H1 (cell line): ENCODE measurements at regions not wholly inside any gene's neighbourhood (a gene's known extent, or its start where the extent isn't known, plus 50 kb on each side); places are given as distances from the start of the nearest gene placed in this dataset.

Experiments
- CTCF ChIA-PET: fragments of 300-600 bp; sonication (Branson Sonifier 250); formaldehyde crosslinking; loops from one replicate; lab custom pipeline; 2021; ENCODE audit not compliant: partially characterized antibody; lab: Charles Lee
- POLR2A ChIA-PET: fragments of 300-600 bp; sonication (Branson Sonifier 250); formaldehyde crosslinking; loops from one replicate; lab custom pipeline; 2021; ENCODE audit warnings: inconsistent platforms; ENCODE audit not compliant: partially characterized antibody; lab: Charles Lee
- DNase-seq, 2 experiments: peaks; one replicate each; pipeline versions ENCODE4 v3.0.0 to v3.0.0-alpha.2; 2010 to 2022; ENCODE audit warnings: low spot score in 2 of 2, low read depth in 1 of 2, mixed read lengths in 1 of 2
- FAIRE-seq: peaks from 2 replicates; lab custom pipeline; 2011; peaks lifted over from hg19 to GRCh38; lab: Jason Lieb, UNC
- H2AFZ ChIP-seq: 2 replicates; pipeline ENCODE4 v1.8.1; 2012; ENCODE audit warnings: low read length, inconsistent platforms
- H2AK5ac ChIP-seq: 2 replicates; pipeline ENCODE4 v1.6.1; 2013; ENCODE audit warnings: low read depth, low read length
- H2BK120ac ChIP-seq: replicated peaks from 2 replicates; pipeline ENCODE3; 2013; ENCODE audit warnings: low read depth, low read length, inconsistent platforms
- H2BK12ac ChIP-seq: 2 replicates; pipeline ENCODE4 v1.6.1; 2013; ENCODE audit warnings: low read depth, low read length
- H2BK15ac ChIP-seq: 2 replicates; pipeline ENCODE4 v1.6.1; 2013; ENCODE audit warnings: low read length
- H2BK20ac ChIP-seq: 2 replicates; pipeline ENCODE4 v1.6.1; 2013; ENCODE audit warnings: low read length
- H2BK5ac ChIP-seq: 2 replicates; pipeline ENCODE4 v1.6.1; 2013; ENCODE audit warnings: low read depth, low read length
- H3K14ac ChIP-seq: 2 replicates; pipeline ENCODE4 v1.6.1; 2013; ENCODE audit warnings: inconsistent platforms; ENCODE audit not compliant: insufficient read length
- H3K18ac ChIP-seq: 2 replicates; pipeline ENCODE4 v1.6.1; 2013; ENCODE audit warnings: low read length; ENCODE audit errors: extremely low read depth
- H3K23ac ChIP-seq: 2 replicates; pipeline ENCODE4 v1.6.1; 2013; ENCODE audit warnings: inconsistent platforms; ENCODE audit not compliant: insufficient read length
- H3K23me2 ChIP-seq: 2 replicates; pipeline ENCODE4 v1.6.1; 2013; ENCODE audit warnings: low read depth, low read length
- H3K27ac ChIP-seq: 2 replicates; pipeline ENCODE4 v1.6.1; 2011; ENCODE audit warnings: low read depth, low read length, inconsistent platforms
- H3K27me3 ChIP-seq, 4 experiments: replicated peaks in 1 of 4; 1 replicate in 1 of 4; 2 replicates in 3 of 4; pipeline versions ENCODE4 v1.6.1 to v1.8.1; 2011 to 2013; ENCODE audit warnings: low read length in 3 of 4, mild to moderate bottlenecking in 3 of 4, inconsistent platforms in 2 of 4, mixed read lengths in 2 of 4, moderate library complexity in 1 of 4; ENCODE audit not compliant: control insufficient read depth in 3 of 4, insufficient read depth in 3 of 4; ENCODE audit errors: extremely low read depth in 1 of 4
- H3K36me3 ChIP-seq, 4 experiments: 2 replicates each; pipeline versions ENCODE4 v1.6.1 to v1.8.1; 2011 to 2013; ENCODE audit warnings: mild to moderate bottlenecking in 4 of 4, low read length in 3 of 4, moderate library complexity in 2 of 4, control low read depth in 1 of 4, inconsistent platforms in 1 of 4; ENCODE audit not compliant: insufficient read depth in 4 of 4, control insufficient read depth in 2 of 4
- H3K4ac ChIP-seq: replicated peaks from 2 replicates; pipeline ENCODE3; 2013; ENCODE audit warnings: low read length, low read depth, mixed read lengths, inconsistent platforms; ENCODE audit not compliant: insufficient read length
- H3K4me1 ChIP-seq, 4 experiments: replicated peaks in 1 of 4; 1 replicate in 1 of 4; 2 replicates in 3 of 4; pipeline versions ENCODE4 v1.6.1 to v1.8.1; 2011 to 2013; ENCODE audit warnings: low read length in 3 of 4, inconsistent platforms in 2 of 4, mixed read lengths in 1 of 4; ENCODE audit not compliant: insufficient read depth in 4 of 4, control insufficient read depth in 3 of 4
- H3K4me2 ChIP-seq, 2 experiments: 2 replicates each; pipeline versions ENCODE4 v1.6.1 to v1.8.1; 2011 to 2013; ENCODE audit warnings: low read depth in 2 of 2, low read length in 2 of 2, control low read depth in 1 of 2, inconsistent platforms in 1 of 2, mild to moderate bottlenecking in 1 of 2; ENCODE audit not compliant: insufficient read depth in 1 of 2
- H3K4me3 ChIP-seq, 4 experiments: fragments of 200-600, 300-600 bp in 1 of 4; sonication (generic), shearing (Covaris generic), sonication (Bioruptor Twin) in 1 of 4; 2 replicates each; pipeline versions ENCODE4 v1.5.1 to v1.8.1; 2011 to 2016; ENCODE audit warnings: low read length in 4 of 4, low read depth in 3 of 4, control low read depth in 2 of 4, inconsistent platforms in 2 of 4, mild to moderate bottlenecking in 2 of 4, mixed read lengths in 1 of 4, moderate library complexity in 1 of 4; ENCODE audit not compliant: insufficient read depth in 2 of 4; ENCODE audit errors: extremely low read depth in 1 of 4
- H3K56ac ChIP-seq: replicated peaks from 2 replicates; pipeline ENCODE3; 2013; ENCODE audit warnings: low read depth, mild to moderate bottlenecking, mixed read lengths, low read length, inconsistent platforms; ENCODE audit not compliant: insufficient read length
- H3K79me1 ChIP-seq: 2 replicates; pipeline ENCODE4 v1.6.1; 2013; ENCODE audit warnings: low read depth, low read length, control low read depth
- H3K79me2 ChIP-seq, 2 experiments: 2 replicates each; pipeline versions ENCODE4 v1.6.1 to v1.8.1; 2012 to 2013; ENCODE audit warnings: low read length in 2 of 2, mild to moderate bottlenecking in 2 of 2, inconsistent platforms in 1 of 2; ENCODE audit not compliant: insufficient read depth in 2 of 2, control insufficient read depth in 1 of 2
- H3K9ac ChIP-seq, 4 experiments: replicated peaks in 1 of 4; 1 replicate in 1 of 4; 2 replicates in 3 of 4; pipeline versions ENCODE4 v1.6.1 to v1.8.1; 2011 to 2013; ENCODE audit warnings: low read depth in 3 of 4, low read length in 3 of 4, control low read depth in 2 of 4, mild to moderate bottlenecking in 2 of 4, moderate library complexity in 2 of 4, inconsistent platforms in 1 of 4; ENCODE audit errors: extremely low read depth in 1 of 4
- H3K9me3 ChIP-seq, 2 experiments: 2 replicates each; pipeline versions ENCODE4 v1.6.1 to v1.8.1; 2012 to 2013; ENCODE audit warnings: mild to moderate bottlenecking in 2 of 2, moderate library complexity in 2 of 2, control low read depth in 1 of 2, inconsistent platforms in 1 of 2, low read depth in 1 of 2, low read length in 1 of 2, mixed read lengths in 1 of 2; ENCODE audit not compliant: insufficient read depth in 2 of 2
- H4K20me1 ChIP-seq, 2 experiments: replicated peaks in 1 of 2; 2 replicates each; pipeline versions ENCODE3 to v1.8.1; 2011 to 2013; ENCODE audit warnings: inconsistent platforms in 2 of 2, low read length in 2 of 2, mild to moderate bottlenecking in 1 of 2; ENCODE audit not compliant: insufficient read depth in 2 of 2, control insufficient read depth in 1 of 2
- H4K5ac ChIP-seq: 2 replicates; pipeline ENCODE4 v1.6.1; 2013; ENCODE audit warnings: low read length, low read depth, mixed read lengths, inconsistent platforms; ENCODE audit not compliant: insufficient read length
- H4K8ac ChIP-seq: 2 replicates; pipeline ENCODE4 v1.8.0; 2013; ENCODE audit warnings: mild to moderate bottlenecking, moderate library complexity, low read length, inconsistent platforms; ENCODE audit not compliant: insufficient read depth; ENCODE audit errors: extremely low read depth
- H4K91ac ChIP-seq: replicated peaks from 2 replicates; pipeline ENCODE3; 2013; ENCODE audit warnings: low read length, mixed read lengths, inconsistent platforms; ENCODE audit not compliant: insufficient read length
- CHD1 ChIP-seq: IDR thresholded peaks from 2 replicates; pipeline ENCODE4 v1.6.1; 2012; ENCODE audit warnings: low read depth, low read length, improper control_type of control experiment
- CREB1 ChIP-seq: IDR thresholded peaks from 2 replicates; pipeline ENCODE4 v1.6.1; 2012; ENCODE audit warnings: inconsistent platforms
- CTCF ChIP-seq, 3 experiments: IDR thresholded peaks; 1 replicate in 2 of 3; 2 replicates in 1 of 3; pipeline versions ENCODE4 v1.5.1 to v1.6.1; 2011; ENCODE audit warnings: low read length in 3 of 3, mild to moderate bottlenecking in 3 of 3, inconsistent platforms in 2 of 3, low read depth in 1 of 3, moderate library complexity in 1 of 3; ENCODE audit not compliant: insufficient read depth in 1 of 3; ENCODE audit errors: control extremely low read depth in 1 of 3
- KDM1A ChIP-seq: fragments of 200-600, 300-600 bp; sonication (generic); IDR thresholded peaks from 2 replicates; pipeline ENCODE4 v1.7.1; 2016; ENCODE audit warnings: mild to moderate bottlenecking, low read length, borderline replicate concordance
- RAD21 ChIP-seq, 2 experiments: IDR thresholded peaks in 1 of 2; conservative IDR thresholded peaks in 1 of 2; 2 replicates each; pipeline ENCODE4 v1.6.1; 2011; ENCODE audit warnings: low read depth in 2 of 2, low read length in 2 of 2, improper control_type of control experiment in 1 of 2, inconsistent platforms in 1 of 2, mild to moderate bottlenecking in 1 of 2, moderate library complexity in 1 of 2
- TBP ChIP-seq: IDR thresholded peaks from 2 replicates; pipeline ENCODE4 v1.6.1; 2011; ENCODE audit warnings: low read depth, low read length, improper control_type of control experiment
- WGBS, 2 experiments: shearing (Covaris generic) in 1 of 2; methylation state at CpG; one replicate each; pipeline versions ENCODE4 v1.1.6 to v1.1.7; 2013 to 2015; ENCODE audit warnings: low lambda C conversion rate in 2 of 2, mixed read lengths in 2 of 2, inconsistent platforms in 1 of 2, low coverage in 1 of 2, missing lambda C conversion rate in 1 of 2; ENCODE audit not compliant: insufficient replicate concordance in 2 of 2, insufficient coverage in 1 of 2, insufficient read length in 1 of 2; ENCODE audit errors: extremely low coverage in 1 of 2, missing lambda C conversion rate in 1 of 2; 5-methylcytosine and 5-hydroxymethylcytosine counted together

- H2AFZ ChIP-seq = no peak overlapping the region
- no peak for TF ChIP-seq CREB1
- no peak for TF ChIP-seq TBP
- TF ChIP-seq CTCF (IDR thresholded peaks at IDR 0.05; ENCODE audit: control extremely low read depth in 1 of 3, insufficient read depth in 1 of 3, low read depth in 1 of 3, low read length in 3 of 3) = no peak
- no peak for TF ChIP-seq KDM1A
- no peak for TF ChIP-seq CHD1
- TF ChIP-seq RAD21 (IDR thresholded peaks at IDR 0.05 in 1 of 2, conservative IDR thresholded peaks at IDR 0.05 in 1 of 2; ENCODE audit: low read depth in 2 of 2, low read length in 2 of 2) = no peak
- no peaks in the 10 kb centered on the region for H4K20me1 ChIP-seq
- POLR2A ChIA-PET = no interaction called here
- DNase-seq (peak in 1 of 2 experiments; percentile 13), FAIRE-seq (no peak)
- no peak overlapping the region for H4K91ac ChIP-seq
- H3K18ac ChIP-seq = no peak overlapping the region
- H3K4ac ChIP-seq = no peak overlapping the region
- no peak overlapping the region for H3K4me2 ChIP-seq
- H2AK5ac ChIP-seq = no peak overlapping the region
- H3K27ac ChIP-seq = no peak overlapping the region
- H3K56ac ChIP-seq = no peak overlapping the region
- H2BK15ac ChIP-seq = no peak overlapping the region
- H2BK12ac ChIP-seq = no peak overlapping the region
- WGBS, 2 experiments = 91% methylated on average over 5 of the region's 5 CpGs; no CpG with 5 or more reads in 1 of the 2 experiments
- no peak overlapping the region for H4K5ac ChIP-seq
- no peaks in the 10 kb centered on the region; the same call in 1 of the 2 replicates for H3K23me2 ChIP-seq
- no peaks in the 10 kb centered on the region for H3K36me3 ChIP-seq
- H2BK5ac ChIP-seq = no peak overlapping the region
- no peaks in the 10 kb centered on the region for H3K27me3 ChIP-seq
- peaks cover 0 to 2% (median 0%) of the 10 kb centered on the region in 4 experiments; a peak in 1 of 7 replicates for H3K4me1 ChIP-seq
- H4K8ac ChIP-seq = no peak overlapping the region
- no peak overlapping the region for H3K14ac ChIP-seq
- H3K4me3 ChIP-seq = no peak overlapping the region
- no peak overlapping the region for H2BK20ac ChIP-seq
- H2BK120ac ChIP-seq = no peak overlapping the region
- H3K9me3 ChIP-seq = 0 out of 4 replicates have a peak, but pooled peaks cover 0 to 3% of the 10 kb centered on the region in 2 experiments
- no peak overlapping the region for H3K23ac ChIP-seq
- no peak overlapping the region for H3K9ac ChIP-seq
- no peaks in the 10 kb centered on the region for H3K79me2 ChIP-seq
- CTCF ChIA-PET = no interaction called here
- no peaks in the 10 kb centered on the region for H3K79me1 ChIP-seq
Measured at GRCh38 chr22:47695176-47695575, 932.7 kb downstream of the TBC1D22A start.
